ENCODE measurements at regions not wholly inside any gene's neighbourhood (a gene's known extent, or its start where the extent isn't known, plus 50 kb on each side); places are given as distances from the start of the nearest gene placed in this dataset.

GRCh38 chr1:83098131-83098530, 900.8 kb downstream of the TTLL7 start:
- TF ChIP-seq CTCF (IDR thresholded peaks at IDR 0.05) (no peak), POLR2A (IDR thresholded peaks at IDR 0.05) (no peak)
